A549 (cell line): ENCODE measurements at regions not wholly inside any gene's neighbourhood (a gene's known extent, or its start where the extent isn't known, plus 50 kb on each side); places are given as distances from the start of the nearest gene placed in this dataset.

Source experiments
- ESRRA ChIP-seq: fragments of 150-350 bp; IDR thresholded peaks from 2 replicates; pipeline ENCODE4 v1.6.1; 2014; ENCODE audit warnings: mild to moderate bottlenecking, low read length, borderline replicate concordance
- MAFK ChIP-seq: fragments of 450-650 bp; IDR thresholded peaks from 2 replicates; pipeline ENCODE4 v1.6.1; 2014; ENCODE audit not compliant: partially characterized antibody
- PHF8 ChIP-seq: fragments of 200-600 bp; sonication (generic); IDR thresholded peaks from 2 replicates; pipeline ENCODE4 v1.6.1; 2016; ENCODE audit warnings: low read depth, mild to moderate bottlenecking, antibody characterized with exemption, moderate library complexity, borderline replicate concordance
- RFX5 ChIP-seq: fragments of 450-650 bp; IDR thresholded peaks from 2 replicates; pipeline ENCODE4 v1.7.1; 2014; ENCODE audit warnings: antibody characterized with exemption, mild to moderate bottlenecking, moderate library complexity
- RNF2 ChIP-seq: fragments of 200-600 bp; sonication (generic); IDR thresholded peaks from 2 replicates; pipeline ENCODE4 v1.6.1; 2016; ENCODE audit warnings: low read depth, mild to moderate bottlenecking, antibody characterized with exemption, moderate library complexity, borderline replicate concordance
- ZFP36 ChIP-seq: fragments of 450-650 bp; IDR thresholded peaks from 2 replicates; pipeline ENCODE4 v1.6.1; 2014; ENCODE audit warnings: borderline replicate concordance; ENCODE audit not compliant: partially characterized antibody
- TF ChIP-seq, protein P1 (sequence below): fragments of >200 bp; sonication (Bioruptor Twin); formaldehyde crosslinking; IDR thresholded peaks from 3 replicates; pipeline ENCODE4 v1.5.1; 2016

DNA sequence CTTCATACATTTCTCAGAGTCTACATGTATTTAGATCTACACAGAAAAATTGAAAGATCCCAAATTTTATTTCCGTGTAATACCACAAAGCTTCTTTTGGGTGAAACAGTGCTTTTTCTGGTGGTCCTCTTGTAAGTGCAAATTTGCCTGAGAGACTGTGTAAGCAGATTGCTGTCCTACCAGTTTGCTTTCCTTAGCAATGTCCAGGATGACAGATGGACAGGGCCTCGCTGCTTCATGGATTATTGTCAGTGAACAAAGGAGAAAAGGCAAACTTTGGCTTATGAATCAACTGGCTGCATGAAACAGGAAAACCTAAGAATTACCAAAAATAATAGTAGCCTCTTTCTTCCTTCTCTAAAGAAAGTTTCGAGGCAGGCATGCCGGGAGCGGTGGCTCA is 82.6 kb upstream of the UBE2E1 start:
- no peak for TF ChIP-seq RFX5
- no peak for TF ChIP-seq ZFP36
- TF ChIP-seq MAFK = no peak
- TF ChIP-seq, protein P1, sequence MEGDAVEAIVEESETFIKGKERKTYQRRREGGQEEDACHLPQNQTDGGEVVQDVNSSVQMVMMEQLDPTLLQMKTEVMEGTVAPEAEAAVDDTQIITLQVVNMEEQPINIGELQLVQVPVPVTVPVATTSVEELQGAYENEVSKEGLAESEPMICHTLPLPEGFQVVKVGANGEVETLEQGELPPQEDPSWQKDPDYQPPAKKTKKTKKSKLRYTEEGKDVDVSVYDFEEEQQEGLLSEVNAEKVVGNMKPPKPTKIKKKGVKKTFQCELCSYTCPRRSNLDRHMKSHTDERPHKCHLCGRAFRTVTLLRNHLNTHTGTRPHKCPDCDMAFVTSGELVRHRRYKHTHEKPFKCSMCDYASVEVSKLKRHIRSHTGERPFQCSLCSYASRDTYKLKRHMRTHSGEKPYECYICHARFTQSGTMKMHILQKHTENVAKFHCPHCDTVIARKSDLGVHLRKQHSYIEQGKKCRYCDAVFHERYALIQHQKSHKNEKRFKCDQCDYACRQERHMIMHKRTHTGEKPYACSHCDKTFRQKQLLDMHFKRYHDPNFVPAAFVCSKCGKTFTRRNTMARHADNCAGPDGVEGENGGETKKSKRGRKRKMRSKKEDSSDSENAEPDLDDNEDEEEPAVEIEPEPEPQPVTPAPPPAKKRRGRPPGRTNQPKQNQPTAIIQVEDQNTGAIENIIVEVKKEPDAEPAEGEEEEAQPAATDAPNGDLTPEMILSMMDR = no peak
- TF ChIP-seq ESRRA = no peak
- TF ChIP-seq PHF8 = no peak
- no peak for TF ChIP-seq RNF2
